ENCODE measurements at regions not wholly inside any gene's neighbourhood (a gene's known extent, or its start where the extent isn't known, plus 50 kb on each side); places are given as distances from the start of the nearest gene placed in this dataset.
A peak's percentile ranks its signal among the peaks of the same experiment; 100 is the strongest.
"Not testable (repeated sequence)": the region's sequence is repeated elsewhere in the genome, so short reads cannot be mapped to it uniquely, and the experiment has no call there.

- no peaks in the 10 kb centered on the region for H3K4me1 ChIP-seq (ENCODE audit: control insufficient read depth, extremely low read depth, insufficient read depth, low read length)
- no peaks in the 10 kb centered on the region for H3K36me3 ChIP-seq (ENCODE audit: control insufficient read depth in 2 of 2, extremely low read depth in 1 of 2, insufficient read depth in 2 of 2, low read length in 2 of 2)
- H3K27me3 ChIP-seq (ENCODE audit: control insufficient read depth, extremely low read depth, insufficient read depth, low read length): no peaks in the 10 kb centered on the region
- no peak overlapping the region for H3K4me3 ChIP-seq (ENCODE audit: control insufficient read depth in 2 of 3, extremely low read depth in 1 of 3, insufficient read depth in 2 of 3, low read depth in 1 of 3, low read length in 3 of 3)
- H3K4me2 ChIP-seq (ENCODE audit: control insufficient read depth, extremely low read depth, insufficient read depth, low read depth, low read length): no peak overlapping the region
- TF ChIP-seq EZH2 (IDR thresholded peaks at IDR 0.05; ENCODE audit: low read length) (no peak), CTCF (optimal IDR thresholded peaks at IDR 0.05 in 1 of 3, IDR thresholded peaks at IDR 0.05 in 1 of 3, conservative IDR thresholded peaks at IDR 0.05 in 1 of 3; ENCODE audit: extremely low read depth in 1 of 3, insufficient read depth in 2 of 3, low read length in 3 of 3) (no peak)
- no peaks in the 10 kb centered on the region for H3K9me3 ChIP-seq (ENCODE audit: control insufficient read depth, low read depth, low read length)
- H3K9ac ChIP-seq (ENCODE audit: control insufficient read depth, extremely low read depth, insufficient read depth, low read length): no peak overlapping the region
- dilution Hi-C loops (cut with MboI; ENCODE audit: extremely low pct_ligation_motif_present, low sequenced_read_pairs): no loop called here
- H3K27ac ChIP-seq (ENCODE audit: control insufficient read depth, insufficient read depth, low read length): no peak overlapping the region
- no peak overlapping the region for H2AFZ ChIP-seq (ENCODE audit: control insufficient read depth, low read length)
- FAIRE-seq (no peak), DNase-seq (ENCODE audit: low read depth, low spot score) (no peak)
- H3K9me1 ChIP-seq (ENCODE audit: control insufficient read depth, extremely low read depth, insufficient read depth, low read length): no peaks in the 10 kb centered on the region
- no peaks in the 10 kb centered on the region for H4K20me1 ChIP-seq (ENCODE audit: control insufficient read depth, extremely low read depth, insufficient read depth, low read length)
- H3K79me2 ChIP-seq (ENCODE audit: control insufficient read depth, insufficient read depth, low read length): no peaks in the 10 kb centered on the region
Measured at GRCh38 chr14:45558183-45558582, 305.2 kb upstream of the MIS18BP1 start.

GRCh38 chr14:45553981-45554380 lies 301.0 kb upstream of the MIS18BP1 start:
- H3K9ac ChIP-seq (ENCODE audit: control insufficient read depth, extremely low read depth, insufficient read depth, low read length): no peak overlapping the region
- no peaks in the 10 kb centered on the region for H3K4me1 ChIP-seq (ENCODE audit: control insufficient read depth, extremely low read depth, insufficient read depth, low read length)
- no peaks in the 10 kb centered on the region for H3K36me3 ChIP-seq (ENCODE audit: control insufficient read depth in 2 of 2, extremely low read depth in 1 of 2, insufficient read depth in 2 of 2, low read length in 2 of 2)
- dilution Hi-C loops (cut with MboI; ENCODE audit: extremely low pct_ligation_motif_present, low sequenced_read_pairs): no loop called here
- no peak overlapping the region for H2AFZ ChIP-seq (ENCODE audit: control insufficient read depth, low read length)
- no peak overlapping the region for H3K4me2 ChIP-seq (ENCODE audit: control insufficient read depth, extremely low read depth, insufficient read depth, low read depth, low read length)
- H4K20me1 ChIP-seq (ENCODE audit: control insufficient read depth, extremely low read depth, insufficient read depth, low read length): no peaks in the 10 kb centered on the region
- TF ChIP-seq EZH2 (IDR thresholded peaks at IDR 0.05; ENCODE audit: low read length) (no peak), CTCF (optimal IDR thresholded peaks at IDR 0.05 in 1 of 3, IDR thresholded peaks at IDR 0.05 in 1 of 3, conservative IDR thresholded peaks at IDR 0.05 in 1 of 3; ENCODE audit: extremely low read depth in 1 of 3, insufficient read depth in 2 of 3, low read length in 3 of 3) (no peak)
- DNase-seq (ENCODE audit: low read depth, low spot score): no peak
- H3K9me1 ChIP-seq (ENCODE audit: control insufficient read depth, extremely low read depth, insufficient read depth, low read length): no peaks in the 10 kb centered on the region
- H3K27ac ChIP-seq (ENCODE audit: control insufficient read depth, insufficient read depth, low read length): no peak overlapping the region
- H3K4me3 ChIP-seq (ENCODE audit: control insufficient read depth in 2 of 3, extremely low read depth in 1 of 3, insufficient read depth in 2 of 3, low read depth in 1 of 3, low read length in 3 of 3): no peak overlapping the region
- FAIRE-seq: no peak
- H3K9me3 ChIP-seq (ENCODE audit: control insufficient read depth, low read depth, low read length): no peaks in the 10 kb centered on the region
- H3K27me3 ChIP-seq (ENCODE audit: control insufficient read depth, extremely low read depth, insufficient read depth, low read length): no peaks in the 10 kb centered on the region
- H3K79me2 ChIP-seq (ENCODE audit: control insufficient read depth, insufficient read depth, low read length): no peaks in the 10 kb centered on the region

GRCh38 chr14:45551240-45551820 lies 298.3 kb upstream of the MIS18BP1 start:
- H3K27ac ChIP-seq (ENCODE audit: control insufficient read depth, insufficient read depth, low read length); FAIRE-seq; DNase-seq (ENCODE audit: low read depth, low spot score); H3K36me3 ChIP-seq (ENCODE audit: control insufficient read depth in 2 of 2, extremely low read depth in 1 of 2, insufficient read depth in 2 of 2, low read length in 2 of 2); H3K9me3 ChIP-seq (ENCODE audit: control insufficient read depth, low read depth, low read length); H3K27me3 ChIP-seq (ENCODE audit: control insufficient read depth, extremely low read depth, insufficient read depth, low read length); H3K4me1 ChIP-seq (ENCODE audit: control insufficient read depth, extremely low read depth, insufficient read depth, low read length); H4K20me1 ChIP-seq (ENCODE audit: control insufficient read depth, extremely low read depth, insufficient read depth, low read length); dilution Hi-C loops (cut with MboI; ENCODE audit: extremely low pct_ligation_motif_present, low sequenced_read_pairs); H3K79me2 ChIP-seq (ENCODE audit: control insufficient read depth, insufficient read depth, low read length); H3K9me1 ChIP-seq (ENCODE audit: control insufficient read depth, extremely low read depth, insufficient read depth, low read length): not testable (repeated sequence)
- peak overlapping the region; percentile 35 for H3K4me2 ChIP-seq (ENCODE audit: control insufficient read depth, extremely low read depth, insufficient read depth, low read depth, low read length)
- peak overlapping the region; percentile 48 for H2AFZ ChIP-seq (ENCODE audit: control insufficient read depth, low read length)
- peak overlapping the region; percentile 9 for H3K9ac ChIP-seq (ENCODE audit: control insufficient read depth, extremely low read depth, insufficient read depth, low read length)
- peak overlapping the region in 1 of 3 experiments; percentile 23 for H3K4me3 ChIP-seq (ENCODE audit: control insufficient read depth in 2 of 3, extremely low read depth in 1 of 3, insufficient read depth in 2 of 3, low read depth in 1 of 3, low read length in 3 of 3)
